IMR-90 (cell line): ENCODE measurements at regions not wholly inside any gene's neighbourhood (a gene's known extent, or its start where the extent isn't known, plus 50 kb on each side); places are given as distances from the start of the nearest gene placed in this dataset.

Source experiments
- ATAC-seq: fragments of 200-7000 bp; cut with Tn5 transposase; 2 replicates; pipeline ENCODE4 v1.9.1; 2020; ENCODE audit warnings: low read depth, mild to moderate bottlenecking, moderate library complexity
- BruUV-seq: library from RNA; stranded (reverse); fragments of 400-500 nt; replicated peaks from 2 replicates; lab custom pipeline; 2021; lab: Mats Ljungman, UMichigan
- CTCF ChIA-PET: fragments of 300-600 bp; formaldehyde crosslinking; extraction: SDS; loops from one replicate; lab custom pipeline; 2021; ENCODE audit warnings: antibody characterized with exemption; lab: Yijun Ruan, JAX
- POLR2A ChIA-PET: fragments of 300-600 bp; sonication (Branson Sonifier 250); formaldehyde crosslinking; loops from one replicate; lab custom pipeline; 2022; ENCODE audit warnings: antibody characterized with exemption; ENCODE audit not compliant: unreplicated experiment; lab: Charles Lee
- DNase-seq: peaks from one replicate; pipeline ENCODE4 v3.0.0; 2013
- H2AFZ ChIP-seq: replicated peaks from 2 replicates; pipeline ENCODE3; 2013; ENCODE audit warnings: low read length, mild to moderate bottlenecking; ENCODE audit not compliant: poor library complexity
- H2AK5ac ChIP-seq: 2 replicates; pipeline ENCODE4 v1.6.1; 2013; ENCODE audit warnings: low read depth, low read length, inconsistent platforms
- H2AK9ac ChIP-seq: replicated peaks from 2 replicates; pipeline ENCODE3; 2013; ENCODE audit warnings: mild to moderate bottlenecking, low read depth, low read length, moderate library complexity; ENCODE audit not compliant: poor library complexity
- H2BK120ac ChIP-seq: 2 replicates; pipeline ENCODE4 v1.6.1; 2013; ENCODE audit warnings: low read depth, low read length, inconsistent platforms
- H2BK15ac ChIP-seq: 3 replicates; pipeline ENCODE4 v1.6.1; 2013; ENCODE audit warnings: low read depth, low read length, inconsistent platforms
- H2BK20ac ChIP-seq: 2 replicates; pipeline ENCODE4 v1.6.1; 2013; ENCODE audit warnings: low read depth, mild to moderate bottlenecking, inconsistent platforms, low read length, moderate library complexity
- H2BK5ac ChIP-seq: 2 replicates; pipeline ENCODE4 v1.6.1; 2013; ENCODE audit warnings: mild to moderate bottlenecking, low read depth, low read length, inconsistent platforms; ENCODE audit not compliant: poor library complexity, severe bottlenecking
- H3K14ac ChIP-seq: replicated peaks from 2 replicates; pipeline ENCODE4 v1.6.1; 2013; ENCODE audit warnings: low read depth, low read length, inconsistent platforms
- H3K18ac ChIP-seq: 2 replicates; pipeline ENCODE4 v1.6.1; 2013; ENCODE audit warnings: low read depth, low read length, control low read depth
- H3K23ac ChIP-seq: 2 replicates; pipeline ENCODE4 v1.6.1; 2013; ENCODE audit warnings: low read depth, low read length, inconsistent platforms
- H3K27ac ChIP-seq: 2 replicates; pipeline ENCODE4 v1.5.1; 2013; ENCODE audit warnings: mild to moderate bottlenecking, control low read depth, low read length; ENCODE audit not compliant: insufficient read depth
- H3K27me3 ChIP-seq: 2 replicates; pipeline ENCODE4 v1.6.1; 2013; ENCODE audit warnings: low read length; ENCODE audit not compliant: control insufficient read depth, insufficient read depth
- H3K36me3 ChIP-seq: 2 replicates; pipeline ENCODE4 v1.6.1; 2013; ENCODE audit warnings: low read length, mixed read lengths; ENCODE audit not compliant: control insufficient read depth, insufficient read depth
- H3K4ac ChIP-seq: 2 replicates; pipeline ENCODE4 v1.6.1; 2013; ENCODE audit warnings: low read depth, low read length, inconsistent platforms
- H3K4me1 ChIP-seq: 2 replicates; pipeline ENCODE4 v1.6.1; 2013; ENCODE audit warnings: low read length, mixed read lengths; ENCODE audit not compliant: control insufficient read depth, insufficient read depth
- H3K4me2 ChIP-seq: 2 replicates; pipeline ENCODE4 v1.6.1; 2013; ENCODE audit warnings: low read depth, mild to moderate bottlenecking, control low read depth, low read length, moderate library complexity
- H3K4me3 ChIP-seq: 2 replicates; pipeline ENCODE4 v1.5.1; 2013; ENCODE audit warnings: low read depth, mild to moderate bottlenecking, control low read depth, low read length, moderate library complexity; ENCODE audit not compliant: insufficient read depth
- H3K56ac ChIP-seq: 2 replicates; pipeline ENCODE4 v1.6.1; 2013; ENCODE audit warnings: low read length, inconsistent platforms; ENCODE audit not compliant: insufficient read depth; ENCODE audit errors: extremely low read depth
- H3K79me1 ChIP-seq, 2 experiments: 2 replicates each; pipeline ENCODE4 v1.6.1; 2013; ENCODE audit warnings: low read length in 2 of 2, inconsistent platforms in 1 of 2, low read depth in 1 of 2
- H3K9ac ChIP-seq: 2 replicates; pipeline ENCODE4 v1.6.1; 2013; ENCODE audit warnings: low read depth, low read length, control low read depth
- H3K9me1 ChIP-seq: 2 replicates; pipeline ENCODE4 v1.6.1; 2013; ENCODE audit warnings: low read length, inconsistent platforms; ENCODE audit not compliant: insufficient read depth
- H3K9me3 ChIP-seq: 2 replicates; pipeline ENCODE4 v1.6.1; 2013; ENCODE audit warnings: low read length; ENCODE audit not compliant: control insufficient read depth, insufficient read depth
- H4K20me1 ChIP-seq: 2 replicates; pipeline ENCODE4 v1.6.1; 2013; ENCODE audit warnings: low read length, inconsistent platforms; ENCODE audit not compliant: insufficient read depth
- H4K5ac ChIP-seq: 2 replicates; pipeline ENCODE4 v1.6.1; 2013; ENCODE audit warnings: mild to moderate bottlenecking, low read depth, low read length, control low read depth
- H4K8ac ChIP-seq, 2 experiments: 2 replicates each; pipeline ENCODE4 v1.6.1; 2013; ENCODE audit warnings: low read depth in 2 of 2, low read length in 2 of 2, control low read depth in 1 of 2, inconsistent platforms in 1 of 2
- H4K91ac ChIP-seq: 2 replicates; pipeline ENCODE4 v1.6.1; 2013; ENCODE audit warnings: low read depth, low read length, inconsistent platforms; ENCODE audit not compliant: insufficient read depth
- BHLHE40 ChIP-seq: fragments of 150-350 bp; IDR thresholded peaks from 2 replicates; pipeline ENCODE4 v1.6.1; 2016; ENCODE audit warnings: mild to moderate bottlenecking, low read depth, low read length
- CEBPB ChIP-seq: IDR thresholded peaks from 2 replicates; pipeline ENCODE4 v1.6.1; 2012; ENCODE audit warnings: low read depth, low read length, improper control_type of control experiment
- CHD1 ChIP-seq: IDR thresholded peaks from 2 replicates; pipeline ENCODE4 v1.6.1; 2012; ENCODE audit warnings: low read depth, low read length, improper control_type of control experiment
- MAFK ChIP-seq: IDR thresholded peaks from 2 replicates; pipeline ENCODE4 v1.6.1; 2012; ENCODE audit warnings: low read depth, low read length, improper control_type of control experiment
- MAZ ChIP-seq: IDR thresholded peaks from 2 replicates; pipeline ENCODE4 v1.6.1; 2012; ENCODE audit warnings: low read depth, mild to moderate bottlenecking, low read length, improper control_type of control experiment, moderate library complexity, borderline replicate concordance
- MXI1 ChIP-seq: IDR thresholded peaks from 2 replicates; pipeline ENCODE4 v1.6.1; 2012; ENCODE audit warnings: low read depth, mild to moderate bottlenecking, low read length, moderate library complexity, borderline replicate concordance
- RAD21 ChIP-seq: IDR thresholded peaks from 2 replicates; pipeline ENCODE4 v1.6.1; 2012; ENCODE audit warnings: low read length, improper control_type of control experiment
- RCOR1 ChIP-seq: IDR thresholded peaks from 2 replicates; pipeline ENCODE4 v1.6.1; 2012; ENCODE audit warnings: mild to moderate bottlenecking, low read length, improper control_type of control experiment; ENCODE audit not compliant: insufficient replicate concordance
- RFX5 ChIP-seq: IDR thresholded peaks from 2 replicates; pipeline ENCODE4 v1.8.0; 2012; ENCODE audit warnings: low read depth, mild to moderate bottlenecking, low read length, moderate library complexity
- SMC3 ChIP-seq: fragments of 150-350 bp; IDR thresholded peaks from 2 replicates; pipeline ENCODE4 v1.6.1; 2016; ENCODE audit warnings: low read depth, mild to moderate bottlenecking, antibody characterized with exemption, low read length, moderate library complexity
- USF2 ChIP-seq: fragments of 150-350 bp; IDR thresholded peaks from 2 replicates; pipeline ENCODE4 v1.6.1; 2017; ENCODE audit warnings: mild to moderate bottlenecking, antibody characterized with exemption, low read length, low read depth
- WGBS, 2 experiments: methylation state at CpG; one replicate each; pipeline versions ENCODE4 v1.1.5 to v1.1.7; 2013; ENCODE audit warnings: missing lambda C conversion rate in 2 of 2; ENCODE audit not compliant: insufficient read length in 1 of 2; ENCODE audit errors: extremely low coverage in 2 of 2; 5-methylcytosine and 5-hydroxymethylcytosine counted together
- dilution Hi-C: fragments of 300-500 bp; cut with HindIII; formaldehyde crosslinking; loops from one replicate; pipeline ENCODE4 v1.14.3; 2018; ENCODE audit warnings: low sequenced_read_pairs; ENCODE audit not compliant: unreplicated experiment
- in situ Hi-C: fragments of 300-500 bp; cut with MboI; formaldehyde crosslinking; loops from 3 replicates; pipeline ENCODE4 v1.14.3; 2019; ENCODE audit warnings: low sequenced_read_pairs, inconsistent platforms, mixed read lengths
- intact Hi-C: fragments of 100-400 bp; cut with micrococcal nuclease; formaldehyde crosslinking; loops from 2 replicates; pipeline ENCODE4 v1.10.0; 2022
- TF ChIP-seq, protein P1 (sequence below): fragments of 150-350 bp; IDR thresholded peaks from 2 replicates; pipeline ENCODE4 v1.6.1; 2016; ENCODE audit warnings: low read depth, mild to moderate bottlenecking, low read length, moderate library complexity, borderline replicate concordance

- dilution Hi-C loops: no loop called here
Observed at GRCh38 chr4:144894573-144894972, 203.4 kb downstream of the ANAPC10 start.

More at GRCh38 chr4:144894573-144894972, 203.4 kb downstream of the ANAPC10 start:
- Histone ChIP-seq H4K20me1 (no peaks in the 10 kb centered on the region), H3K14ac (no peak overlapping the region), H2AK5ac (no peak overlapping the region), H2BK20ac (no peak overlapping the region), H3K23ac (no peak overlapping the region), H3K4ac (no peak overlapping the region), H3K4me3 (no peak overlapping the region), H3K56ac (no peak overlapping the region), H3K9me1 (no peaks in the 10 kb centered on the region), H3K9ac (no peak overlapping the region), H4K8ac (no peak overlapping the region), H3K9me3 (no peaks in the 10 kb centered on the region), H3K36me3 (no peaks in the 10 kb centered on the region), H3K4me1 (no peaks in the 10 kb centered on the region), H3K18ac (no peak overlapping the region), H2BK15ac (no peak overlapping the region), H2AK9ac (no peak overlapping the region), H4K5ac (no peak overlapping the region), H3K27me3 (no peaks in the 10 kb centered on the region), H2BK5ac (no peak overlapping the region), H3K79me1 (no peaks in the 10 kb centered on the region), H4K91ac (no peak overlapping the region), H2BK120ac (no peak overlapping the region), H3K4me2 (no peak overlapping the region), H3K27ac (no peak overlapping the region), H2AFZ (no peak overlapping the region)
- intact Hi-C loops: no loop called here
- TF ChIP-seq RFX5 (no peak), BHLHE40 (no peak), SMC3 (no peak), RAD21 (no peak), MAFK (no peak), CHD1 (no peak), RCOR1 (no peak), USF2 (no peak), MAZ (no peak), MXI1 (no peak), CEBPB (no peak)
- TF ChIP-seq, protein P1, sequence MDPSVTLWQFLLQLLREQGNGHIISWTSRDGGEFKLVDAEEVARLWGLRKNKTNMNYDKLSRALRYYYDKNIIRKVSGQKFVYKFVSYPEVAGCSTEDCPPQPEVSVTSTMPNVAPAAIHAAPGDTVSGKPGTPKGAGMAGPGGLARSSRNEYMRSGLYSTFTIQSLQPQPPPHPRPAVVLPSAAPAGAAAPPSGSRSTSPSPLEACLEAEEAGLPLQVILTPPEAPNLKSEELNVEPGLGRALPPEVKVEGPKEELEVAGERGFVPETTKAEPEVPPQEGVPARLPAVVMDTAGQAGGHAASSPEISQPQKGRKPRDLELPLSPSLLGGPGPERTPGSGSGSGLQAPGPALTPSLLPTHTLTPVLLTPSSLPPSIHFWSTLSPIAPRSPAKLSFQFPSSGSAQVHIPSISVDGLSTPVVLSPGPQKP: no peak
- BruUV-seq: no TSS peak
- POLR2A ChIA-PET: no interaction called here
- in situ Hi-C loops: no loop called here
- CTCF ChIA-PET: no interaction called here
- DNase-seq (peak; percentile 48), ATAC-seq (no peak)
- WGBS, 2 experiments: no CpG with 5 or more reads among the region's 3 CpGs
